A549 (cell line): ENCODE measurements at regions not wholly inside any gene's neighbourhood (a gene's known extent, or its start where the extent isn't known, plus 50 kb on each side); places are given as distances from the start of the nearest gene placed in this dataset.

Experiments
- ATAC-seq, 2 experiments: fragments of 200-7000 bp in 1 of 2; fragments of >200 bp in 1 of 2; cut with Nextera tagmentation in 1 of 2; cut with Tn5 transposase in 1 of 2; 3 replicates each; pipeline versions ENCODE4 v1.8.0 to v1.9.1; 2018 to 2020; ENCODE audit warnings: mild to moderate bottlenecking in 1 of 2, moderate library complexity in 1 of 2
- CTCF ChIA-PET: fragments of 300-600 bp; sonication (Branson Sonifier 250); formaldehyde crosslinking; extraction: SDS; loops from one replicate; lab custom pipeline; 2021; ENCODE audit warnings: antibody characterized with exemption, inconsistent platforms; lab: Yijun Ruan, JAX
- POLR2A ChIA-PET: fragments of 350-600 bp; formaldehyde crosslinking; extraction: SDS; loops from one replicate; lab custom pipeline; 2021; ENCODE audit warnings: antibody characterized with exemption, inconsistent platforms; lab: Yijun Ruan, JAX
- DNase-seq, 2 experiments: peaks; one replicate each; pipeline versions ENCODE4 v3.0.0 to v3.0.0-alpha.2; 2011 to 2016; ENCODE audit warnings: low read depth in 1 of 2, low spot score in 1 of 2
- FAIRE-seq: peaks from 2 replicates; lab custom pipeline; 2011; peaks lifted over from hg19 to GRCh38; lab: Jason Lieb, UNC
- H3K27ac ChIP-seq, 2 experiments: fragments of >200 bp; sonication (Bioruptor Twin); formaldehyde crosslinking; 3 replicates each; pipeline ENCODE4 v1.5.1; 2016 to 2017
- H3K4me1 ChIP-seq: fragments of >200 bp; sonication (Bioruptor Twin); formaldehyde crosslinking; 3 replicates; pipeline ENCODE4 v1.6.1; 2016
- H3K4me2 ChIP-seq: fragments of >200 bp; sonication (Bioruptor Twin); formaldehyde crosslinking; 3 replicates; pipeline ENCODE4 v1.6.1; 2016
- H3K4me3 ChIP-seq: fragments of >200 bp; sonication (Bioruptor Twin); formaldehyde crosslinking; 3 replicates; pipeline ENCODE4 v1.5.1; 2016
- H3K9me3 ChIP-seq: fragments of >200 bp; sonication (Bioruptor Twin); formaldehyde crosslinking; 3 replicates; pipeline ENCODE4 v1.6.1; 2016
- ATOH8 ChIP-seq: fragments of 250-450 bp; sonication (Bioruptor Pico); IDR thresholded peaks from 2 replicates; pipeline ENCODE4 v1.5.0; 2020; ENCODE audit warnings: low read depth, mild to moderate bottlenecking, moderate library complexity
- CEBPB ChIP-seq, 2 experiments: fragments of >200 bp in 1 of 2; sonication (Bioruptor Twin) in 1 of 2; formaldehyde crosslinking in 1 of 2; IDR thresholded peaks; 2 replicates each; pipeline ENCODE4 v1.6.1; 2012 to 2016
- EHMT2 ChIP-seq: fragments of 200-600 bp; sonication (generic); IDR thresholded peaks from 2 replicates; pipeline ENCODE4 v1.6.1; 2016; ENCODE audit warnings: antibody characterized with exemption, low read depth, mild to moderate bottlenecking, moderate library complexity
- EP300 ChIP-seq, 2 experiments: fragments of >200 bp; sonication (Bioruptor Twin); formaldehyde crosslinking; IDR thresholded peaks; 2 replicates in 1 of 2; 3 replicates in 1 of 2; pipeline ENCODE4 v1.6.1; 2016 to 2017
- ESRRA ChIP-seq: fragments of 150-350 bp; IDR thresholded peaks from 2 replicates; pipeline ENCODE4 v1.6.1; 2014; ENCODE audit warnings: mild to moderate bottlenecking, low read length, borderline replicate concordance
- FOSB ChIP-seq: fragments of 250-450 bp; sonication (Bioruptor Pico); IDR thresholded peaks from 2 replicates; pipeline ENCODE4 v1.5.0; 2020; ENCODE audit warnings: mild to moderate bottlenecking, moderate library complexity
- FOXS1 ChIP-seq: fragments of 250-450 bp; sonication (Bioruptor Pico); IDR thresholded peaks from 2 replicates; pipeline ENCODE4 v1.5.0; 2020; ENCODE audit warnings: mild to moderate bottlenecking, moderate library complexity
- GATA3 ChIP-seq: IDR thresholded peaks from 2 replicates; pipeline ENCODE4 v1.6.1; 2012; ENCODE audit warnings: borderline replicate concordance
- HDAC2 ChIP-seq: fragments of 200-600 bp; sonication (generic); IDR thresholded peaks from 2 replicates; pipeline ENCODE4 v1.6.1; 2016
- HES2 ChIP-seq: fragments of >200 bp; sonication (Bioruptor Twin); formaldehyde crosslinking; IDR thresholded peaks from 2 replicates; pipeline ENCODE4 v1.6.1; 2016
- HEYL ChIP-seq: fragments of 250-450 bp; sonication (Bioruptor Pico); IDR thresholded peaks from 2 replicates; pipeline ENCODE4 v1.8.0; 2021; ENCODE audit warnings: mild to moderate bottlenecking, moderate library complexity
- HOXA7 ChIP-seq: fragments of 250-450 bp; sonication (Bioruptor Pico); IDR thresholded peaks from 2 replicates; pipeline ENCODE4 v1.5.0; 2020; ENCODE audit warnings: mild to moderate bottlenecking, moderate library complexity
- HOXB13 ChIP-seq: fragments of 250-450 bp; sonication (Bioruptor Pico); IDR thresholded peaks from 2 replicates; pipeline ENCODE4 v1.5.0; 2020; ENCODE audit warnings: low read depth, mild to moderate bottlenecking, moderate library complexity
- JUNB ChIP-seq: fragments of >200 bp; sonication (Bioruptor Twin); formaldehyde crosslinking; IDR thresholded peaks from 2 replicates; pipeline ENCODE4 v1.6.1; 2016
- KDM1A ChIP-seq: fragments of 200-600 bp; sonication (generic); IDR thresholded peaks from 2 replicates; pipeline ENCODE4 v1.6.1; 2016; ENCODE audit warnings: low read depth, mild to moderate bottlenecking
- KDM5A ChIP-seq: fragments of 200-600 bp; sonication (generic); IDR thresholded peaks from 2 replicates; pipeline ENCODE4 v1.6.1; 2016; ENCODE audit warnings: antibody characterized with exemption, mild to moderate bottlenecking
- MAFK ChIP-seq: fragments of 450-650 bp; IDR thresholded peaks from 2 replicates; pipeline ENCODE4 v1.6.1; 2014; ENCODE audit not compliant: partially characterized antibody
- MAZ ChIP-seq: fragments of 150-350 bp; IDR thresholded peaks from 2 replicates; pipeline ENCODE4 v1.6.1; 2014; ENCODE audit warnings: antibody characterized with exemption, low read depth, low read length, borderline replicate concordance
- POLR2AphosphoS2 ChIP-seq: conservative IDR thresholded peaks from 2 replicates; pipeline ENCODE4 v1.6.1; 2012; ENCODE audit warnings: low read length, improper control_type of control experiment, inconsistent platforms
- RARB ChIP-seq: fragments of 250-450 bp; sonication (Bioruptor Pico); IDR thresholded peaks from 2 replicates; pipeline ENCODE4 v1.8.0; 2021; ENCODE audit warnings: mild to moderate bottlenecking, moderate library complexity
- RCOR1 ChIP-seq: fragments of 150-350 bp; IDR thresholded peaks from 2 replicates; pipeline ENCODE4 v1.6.1; 2014; ENCODE audit warnings: antibody characterized with exemption, low read length, low read depth
- RFX5 ChIP-seq: fragments of 450-650 bp; IDR thresholded peaks from 2 replicates; pipeline ENCODE4 v1.7.1; 2014; ENCODE audit warnings: antibody characterized with exemption, mild to moderate bottlenecking, moderate library complexity
- SREBF2 ChIP-seq: fragments of 450-650 bp; IDR thresholded peaks from 2 replicates; pipeline ENCODE4 v1.6.1; 2014; ENCODE audit warnings: mild to moderate bottlenecking, moderate library complexity
- TP53 ChIP-seq: fragments of 250-450 bp; sonication (Bioruptor Pico); IDR thresholded peaks from 2 replicates; pipeline ENCODE4 v1.5.0; 2021; ENCODE audit warnings: mild to moderate bottlenecking, moderate library complexity
- ZFP36 ChIP-seq: fragments of 450-650 bp; IDR thresholded peaks from 2 replicates; pipeline ENCODE4 v1.6.1; 2014; ENCODE audit warnings: borderline replicate concordance; ENCODE audit not compliant: partially characterized antibody
- ZNF302 ChIP-seq: fragments of 250-450 bp; sonication (Bioruptor Pico); IDR thresholded peaks from 2 replicates; pipeline ENCODE4 v1.9.0; 2021; ENCODE audit warnings: inconsistent platforms, mild to moderate bottlenecking, moderate library complexity
- ZSCAN20 ChIP-seq: fragments of 250-450 bp; sonication (Bioruptor Pico); IDR thresholded peaks from 2 replicates; pipeline ENCODE4 v1.8.0; 2022; ENCODE audit warnings: mild to moderate bottlenecking, moderate library complexity
- WGBS: methylation state at CpG from one replicate; pipeline ENCODE4 v1.1.6; 2017; ENCODE audit errors: missing lambda C conversion rate; 5-methylcytosine and 5-hydroxymethylcytosine counted together
- TF ChIP-seq, protein P1 (sequence below): fragments of >200 bp; sonication (Bioruptor Twin); formaldehyde crosslinking; IDR thresholded peaks from 3 replicates; pipeline ENCODE4 v1.6.1; 2016
- TF ChIP-seq, protein P2 (sequence below): IDR thresholded peaks from 2 replicates; pipeline ENCODE4 v1.6.1; 2012
- TF ChIP-seq, protein P3 (sequence below): IDR thresholded peaks from 2 replicates; pipeline ENCODE4 v1.6.1; 2012; ENCODE audit warnings: low read depth, borderline replicate concordance
- TF ChIP-seq, protein P4 (sequence below): fragments of 150-350 bp; IDR thresholded peaks from 2 replicates; pipeline ENCODE4 v1.6.1; 2014; ENCODE audit warnings: low read depth, mild to moderate bottlenecking, low read length

DNA sequence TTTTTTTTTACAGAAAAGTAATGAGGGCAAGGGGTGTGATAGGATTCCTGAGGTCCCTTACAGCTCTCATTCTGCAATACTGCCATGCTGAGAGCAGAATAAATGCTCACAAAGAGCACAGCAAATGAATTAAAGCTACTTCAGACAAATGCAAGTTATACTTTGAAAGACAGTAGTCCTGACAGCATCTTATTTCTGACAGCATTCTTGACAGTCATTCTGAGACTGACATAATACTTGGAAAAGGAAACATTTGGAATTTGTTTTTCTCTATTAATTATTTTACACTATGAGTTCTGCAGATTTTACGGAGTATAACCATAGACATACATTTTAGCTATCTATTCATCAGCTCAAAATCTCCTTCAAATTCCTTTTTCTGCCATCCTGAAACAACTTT lies 935.2 kb upstream of the FAM98A start:
- POLR2A ChIA-PET = interaction anchor here (0.7 kb wide), 1 partner anchor 221 kb away, joined by 3 read pairs; no protein-coding TSS in a partner anchor
- no peak for FAIRE-seq

DNA sequence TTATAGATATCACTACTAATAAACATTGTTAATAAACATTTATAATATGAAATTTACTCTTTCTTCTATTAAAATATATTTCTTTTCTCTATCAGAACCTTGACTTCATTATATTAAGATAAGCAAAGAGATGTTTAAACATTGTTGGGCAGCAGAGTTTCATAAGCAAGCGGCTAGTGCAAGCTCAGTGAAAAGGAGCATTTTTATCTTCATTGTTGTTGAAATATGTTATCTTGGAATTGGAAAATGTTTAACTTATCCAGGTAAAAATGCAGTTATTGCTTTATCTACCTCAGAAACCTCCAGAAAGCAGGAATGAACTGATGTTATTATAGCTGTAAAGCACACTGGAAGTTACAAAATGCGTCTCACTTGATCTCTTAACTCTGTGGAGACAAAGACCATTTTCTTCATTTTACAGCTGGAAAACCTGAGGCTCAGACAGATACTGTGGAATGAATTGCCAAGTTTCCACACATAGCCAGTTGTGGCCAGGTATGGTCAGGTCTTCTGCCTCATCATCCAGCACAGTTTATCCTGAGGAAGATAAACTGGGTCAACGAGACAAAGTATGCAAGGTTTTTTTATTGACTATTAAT lies 934.6 kb upstream of the FAM98A start:
- Histone ChIP-seq H3K4me2 (no peak overlapping the region), H3K27ac (no peak overlapping the region), H3K9me3 (no peaks in the 10 kb centered on the region), H3K4me1 (no peaks in the 10 kb centered on the region)
- 27% methylated on average over 3 of the region's 3 CpGs for WGBS
- DNase-seq (no peak), FAIRE-seq (no peak), ATAC-seq (no peak)
- CTCF ChIA-PET = no interaction called here
- POLR2A ChIA-PET = no interaction called here
- TF ChIP-seq MAFK = no peak
- no peak for TF ChIP-seq RCOR1
- no peak for TF ChIP-seq HDAC2
- TF ChIP-seq EP300 (IDR thresholded peaks at IDR 0.05) = no peak
- TF ChIP-seq FOXS1 (CRISPR knock-in tag) = no peak
- no peak for TF ChIP-seq ZFP36
- no peak for TF ChIP-seq ZNF302
- TF ChIP-seq CEBPB (IDR thresholded peaks at IDR 0.05) = no peak
- no peak for TF ChIP-seq HEYL (CRISPR knock-in tag)
- TF ChIP-seq MAZ = no peak
- TF ChIP-seq HOXA7 (CRISPR knock-in tag) = no peak
- no peak for TF ChIP-seq POLR2AphosphoS2
- TF ChIP-seq FOSB (CRISPR knock-in tag) = no peak
- TF ChIP-seq, all 56 proteins: peak for 0
- H3K4me3 ChIP-seq = no peak overlapping the region

More for the DNA sequence above, 935.2 kb upstream of the FAM98A start:
- Histone ChIP-seq H3K4me1 (no peaks in the 10 kb centered on the region), H3K4me3 (no peak overlapping the region), H3K9me3 (no peaks in the 10 kb centered on the region), H3K27ac (no peak overlapping the region), H3K4me2 (no peak overlapping the region)
- CTCF ChIA-PET = no interaction called here
- no peak for ATAC-seq
- DNase-seq = no peak
- TF ChIP-seq ZSCAN20 = no peak
- no peak for TF ChIP-seq RARB
- no peak for TF ChIP-seq KDM5A
- TF ChIP-seq EHMT2 = no peak
- TF ChIP-seq, protein P1, sequence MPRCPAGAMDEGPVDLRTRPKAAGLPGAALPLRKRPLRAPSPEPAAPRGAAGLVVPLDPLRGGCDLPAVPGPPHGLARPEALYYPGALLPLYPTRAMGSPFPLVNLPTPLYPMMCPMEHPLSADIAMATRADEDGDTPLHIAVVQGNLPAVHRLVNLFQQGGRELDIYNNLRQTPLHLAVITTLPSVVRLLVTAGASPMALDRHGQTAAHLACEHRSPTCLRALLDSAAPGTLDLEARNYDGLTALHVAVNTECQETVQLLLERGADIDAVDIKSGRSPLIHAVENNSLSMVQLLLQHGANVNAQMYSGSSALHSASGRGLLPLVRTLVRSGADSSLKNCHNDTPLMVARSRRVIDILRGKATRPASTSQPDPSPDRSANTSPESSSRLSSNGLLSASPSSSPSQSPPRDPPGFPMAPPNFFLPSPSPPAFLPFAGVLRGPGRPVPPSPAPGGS = no peak
- no peak for TF ChIP-seq ATOH8 (CRISPR knock-in tag)
- TF ChIP-seq GATA3 = no peak
- TF ChIP-seq, protein P2, sequence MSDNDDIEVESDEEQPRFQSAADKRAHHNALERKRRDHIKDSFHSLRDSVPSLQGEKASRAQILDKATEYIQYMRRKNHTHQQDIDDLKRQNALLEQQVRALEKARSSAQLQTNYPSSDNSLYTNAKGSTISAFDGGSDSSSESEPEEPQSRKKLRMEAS = no peak
- no peak for TF ChIP-seq TP53 (CRISPR knock-in tag)
- TF ChIP-seq JUNB = no peak
- TF ChIP-seq, protein P3, sequence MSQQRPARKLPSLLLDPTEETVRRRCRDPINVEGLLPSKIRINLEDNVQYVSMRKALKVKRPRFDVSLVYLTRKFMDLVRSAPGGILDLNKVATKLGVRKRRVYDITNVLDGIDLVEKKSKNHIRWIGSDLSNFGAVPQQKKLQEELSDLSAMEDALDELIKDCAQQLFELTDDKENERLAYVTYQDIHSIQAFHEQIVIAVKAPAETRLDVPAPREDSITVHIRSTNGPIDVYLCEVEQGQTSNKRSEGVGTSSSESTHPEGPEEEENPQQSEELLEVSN = no peak
- TF ChIP-seq HES2 = no peak
- TF ChIP-seq HOXB13 (CRISPR knock-in tag) = no peak
- TF ChIP-seq KDM1A = no peak
- TF ChIP-seq RFX5 = no peak
- TF ChIP-seq SREBF2 = no peak
- TF ChIP-seq ESRRA = no peak
- no peak for TF ChIP-seq ZNF302
- TF ChIP-seq, protein P4, sequence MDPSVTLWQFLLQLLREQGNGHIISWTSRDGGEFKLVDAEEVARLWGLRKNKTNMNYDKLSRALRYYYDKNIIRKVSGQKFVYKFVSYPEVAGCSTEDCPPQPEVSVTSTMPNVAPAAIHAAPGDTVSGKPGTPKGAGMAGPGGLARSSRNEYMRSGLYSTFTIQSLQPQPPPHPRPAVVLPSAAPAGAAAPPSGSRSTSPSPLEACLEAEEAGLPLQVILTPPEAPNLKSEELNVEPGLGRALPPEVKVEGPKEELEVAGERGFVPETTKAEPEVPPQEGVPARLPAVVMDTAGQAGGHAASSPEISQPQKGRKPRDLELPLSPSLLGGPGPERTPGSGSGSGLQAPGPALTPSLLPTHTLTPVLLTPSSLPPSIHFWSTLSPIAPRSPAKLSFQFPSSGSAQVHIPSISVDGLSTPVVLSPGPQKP = no peak
- WGBS = 0% methylated on average over 1 of the region's 1 CpG
